Hepatocyte (in vitro differentiated cells): ENCODE measurements at regions not wholly inside any gene's neighbourhood (a gene's known extent, or its start where the extent isn't known, plus 50 kb on each side); places are given as distances from the start of the nearest gene placed in this dataset.

ENCODE experiments used
- EZH2 ChIP-seq: fragments of 200-600 bp; sonication (generic); IDR thresholded peaks from 2 replicates; pipeline ENCODE4 v1.6.1; 2016; ENCODE audit warnings: antibody characterized with exemption, mild to moderate bottlenecking, borderline replicate concordance
- EZH2phosphoT487 ChIP-seq: fragments of 200-600 bp; sonication (generic); IDR thresholded peaks from one replicate; pipeline ENCODE4 v1.6.1; 2018; ENCODE audit warnings: antibody characterized with exemption, mild to moderate bottlenecking, low read depth, moderate library complexity; ENCODE audit not compliant: unreplicated experiment, severe bottlenecking
- TF ChIP-seq, protein P1 (sequence below): fragments of 200-600 bp; sonication (generic); IDR thresholded peaks from 2 replicates; pipeline ENCODE4 v1.5.1; 2016; ENCODE audit warnings: antibody characterized with exemption, mild to moderate bottlenecking; ENCODE audit not compliant: poor library complexity

GRCh38 chr13:112000888-112001287 is 66.1 kb upstream of the SOX1 start:
- TF ChIP-seq, protein P1, sequence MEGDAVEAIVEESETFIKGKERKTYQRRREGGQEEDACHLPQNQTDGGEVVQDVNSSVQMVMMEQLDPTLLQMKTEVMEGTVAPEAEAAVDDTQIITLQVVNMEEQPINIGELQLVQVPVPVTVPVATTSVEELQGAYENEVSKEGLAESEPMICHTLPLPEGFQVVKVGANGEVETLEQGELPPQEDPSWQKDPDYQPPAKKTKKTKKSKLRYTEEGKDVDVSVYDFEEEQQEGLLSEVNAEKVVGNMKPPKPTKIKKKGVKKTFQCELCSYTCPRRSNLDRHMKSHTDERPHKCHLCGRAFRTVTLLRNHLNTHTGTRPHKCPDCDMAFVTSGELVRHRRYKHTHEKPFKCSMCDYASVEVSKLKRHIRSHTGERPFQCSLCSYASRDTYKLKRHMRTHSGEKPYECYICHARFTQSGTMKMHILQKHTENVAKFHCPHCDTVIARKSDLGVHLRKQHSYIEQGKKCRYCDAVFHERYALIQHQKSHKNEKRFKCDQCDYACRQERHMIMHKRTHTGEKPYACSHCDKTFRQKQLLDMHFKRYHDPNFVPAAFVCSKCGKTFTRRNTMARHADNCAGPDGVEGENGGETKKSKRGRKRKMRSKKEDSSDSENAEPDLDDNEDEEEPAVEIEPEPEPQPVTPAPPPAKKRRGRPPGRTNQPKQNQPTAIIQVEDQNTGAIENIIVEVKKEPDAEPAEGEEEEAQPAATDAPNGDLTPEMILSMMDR: no peak
- no peak for TF ChIP-seq EZH2
- TF ChIP-seq EZH2phosphoT487: no peak
